Lung microvascular endothelial cell (primary cell): ENCODE measurements at regions not wholly inside any gene's neighbourhood (a gene's known extent, or its start where the extent isn't known, plus 50 kb on each side); places are given as distances from the start of the nearest gene placed in this dataset.

Source experiments
- DNase-seq, 2 donors: peaks; one replicate each; pipeline versions ENCODE4 v3.0.0 to v3.0.0-alpha.2; 2010; ENCODE audit warnings: low read depth in 2 of 2

GRCh38 chr3:24835510-24835909 is 340.9 kb upstream of the THRB start:
- no peak for DNase-seq

GRCh38 chr3:24837601-24838000 is 343.0 kb upstream of the THRB start:
- no peak for DNase-seq

- DNase-seq = no peak
Measured at GRCh38 chr3:24838533-24838932, 343.9 kb upstream of the THRB start.

- no peak for DNase-seq
Measured at GRCh38 chr3:24843955-24844354, 349.3 kb upstream of the THRB start.

GRCh38 chr3:24845524-24846155 is 351.0 kb upstream of the THRB start:
- no peak for DNase-seq

- DNase-seq = no peak
Measured at GRCh38 chr3:24846286-24846860, 351.7 kb upstream of the THRB start.

GRCh38 chr3:24850245-24850644 is 355.6 kb upstream of the THRB start:
- no peak for DNase-seq

- no peak for DNase-seq
Measured at GRCh38 chr3:24853685-24854490, 359.2 kb upstream of the THRB start.

- DNase-seq = no peak
Measured at GRCh38 chr3:24854748-24855147, 360.1 kb upstream of the THRB start.

- DNase-seq = no peak
Measured at GRCh38 chr3:24857945-24858344, 363.3 kb upstream of the THRB start.

- DNase-seq = no peak
Measured at GRCh38 chr3:24863215-24863614, 368.6 kb upstream of the THRB start.

GRCh38 chr3:24867783-24868182 is 373.1 kb upstream of the THRB start:
- no peak for DNase-seq

GRCh38 chr3:24881239-24881638 is 386.6 kb upstream of the THRB start:
- DNase-seq = no peak

- DNase-seq = no peak
Measured at GRCh38 chr3:24886501-24886900, 391.9 kb upstream of the THRB start.

GRCh38 chr3:24890012-24890411 is 395.4 kb upstream of the THRB start:
- DNase-seq = no peak

GRCh38 chr3:24899373-24899772 is 404.7 kb upstream of the THRB start:
- DNase-seq = no peak

- DNase-seq = no peak
Measured at GRCh38 chr3:24899901-24900603, 405.4 kb upstream of the THRB start.

- no peak for DNase-seq
Measured at GRCh38 chr3:24905266-24905665, 410.6 kb upstream of the THRB start.

GRCh38 chr3:24907106-24907505 is 412.5 kb upstream of the THRB start:
- DNase-seq = no peak

GRCh38 chr3:24911076-24911475 is 416.4 kb upstream of the THRB start:
- no peak for DNase-seq

GRCh38 chr3:24915639-24916038 is 421.0 kb upstream of the THRB start:
- no peak for DNase-seq

GRCh38 chr3:24917908-24918307 is 423.3 kb upstream of the THRB start:
- DNase-seq = no peak
